Neuron (in vitro differentiated cells): ENCODE measurements at regions not wholly inside any gene's neighbourhood (a gene's known extent, or its start where the extent isn't known, plus 50 kb on each side); places are given as distances from the start of the nearest gene placed in this dataset.

Source experiments
- H2AFZ ChIP-seq: one replicate; pipeline ENCODE4 v1.6.1; 2013; ENCODE audit warnings: low read depth, mild to moderate bottlenecking, inconsistent platforms, low read length, moderate library complexity
- H3K27me3 ChIP-seq: one replicate; pipeline ENCODE4 v1.6.1; 2013; ENCODE audit warnings: low read length; ENCODE audit not compliant: insufficient read depth
- H3K36me3 ChIP-seq: one replicate; pipeline ENCODE4 v1.6.1; 2013; ENCODE audit warnings: low read length; ENCODE audit not compliant: insufficient read depth
- H3K4me1 ChIP-seq: one replicate; pipeline ENCODE4 v1.6.1; 2013; ENCODE audit warnings: low read length; ENCODE audit not compliant: insufficient read depth
- H3K4me3 ChIP-seq: 2 replicates; pipeline ENCODE4 v1.5.1; 2013; ENCODE audit warnings: mild to moderate bottlenecking, low read length, moderate library complexity
- H3K9me3 ChIP-seq: one replicate; pipeline ENCODE4 v1.6.1; 2013; ENCODE audit warnings: low read length

DNA sequence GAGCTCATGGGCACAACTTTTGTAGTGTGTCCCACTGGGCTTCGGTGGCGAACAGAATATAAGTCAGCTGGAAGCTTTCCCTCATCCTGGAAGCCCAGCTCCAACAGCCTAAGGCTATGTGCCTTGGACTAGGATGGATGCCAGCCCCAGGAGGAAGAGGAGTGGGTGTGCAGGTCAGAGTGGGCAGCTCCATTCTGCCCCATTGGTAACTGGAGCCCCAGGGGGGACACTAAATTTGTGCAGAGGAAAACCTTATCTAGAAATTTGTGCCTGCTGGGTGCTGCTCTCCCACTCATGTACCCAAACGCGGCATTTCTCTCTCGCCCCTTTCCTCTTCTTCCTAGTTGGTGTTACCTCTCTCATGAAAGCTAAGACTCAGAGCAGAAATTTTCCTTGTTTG, 253.9 kb upstream of the MAN1A1 start:
- Histone ChIP-seq H3K27me3 (peaks cover 2% of the 10 kb centered on the region), H3K9me3 (no peaks in the 10 kb centered on the region), H2AFZ (no peak overlapping the region), H3K36me3 (no peaks in the 10 kb centered on the region), H3K4me3 (no peak overlapping the region), H3K4me1 (no peaks in the 10 kb centered on the region)

- no peak overlapping the region for H3K4me3 ChIP-seq
- H3K9me3 ChIP-seq: no peaks in the 10 kb centered on the region
- peaks cover 2% of the 10 kb centered on the region for H3K27me3 ChIP-seq
- no peaks in the 10 kb centered on the region for H3K36me3 ChIP-seq
- no peaks in the 10 kb centered on the region for H3K4me1 ChIP-seq
- H2AFZ ChIP-seq: no peak overlapping the region
Observed at GRCh38 chr6:119602215-119603178, 252.9 kb upstream of the MAN1A1 start.

DNA sequence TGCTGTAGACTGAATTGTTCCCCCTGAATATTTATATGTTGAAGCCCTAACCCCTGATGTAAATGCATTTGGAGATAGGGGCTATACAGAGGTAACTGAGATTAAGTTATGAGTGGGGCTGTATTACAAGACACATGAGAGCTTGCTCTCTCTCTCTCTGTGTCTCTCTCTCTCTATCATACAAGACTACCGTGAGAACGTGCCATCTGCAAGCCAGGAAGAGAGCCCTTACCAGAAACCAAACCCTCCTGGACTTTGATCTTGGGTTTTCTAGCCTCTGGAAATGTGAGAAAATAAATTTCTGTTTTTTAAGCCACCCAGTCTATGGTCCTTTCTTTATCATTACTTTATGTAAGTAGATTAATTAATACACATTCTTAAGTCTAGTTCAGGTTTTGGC, 249.3 kb upstream of the MAN1A1 start:
- Histone ChIP-seq H3K9me3 (no peaks in the 10 kb centered on the region), H3K27me3 (no peaks in the 10 kb centered on the region), H3K4me3 (no peak overlapping the region), H2AFZ (no peak overlapping the region), H3K36me3 (no peaks in the 10 kb centered on the region), H3K4me1 (no peaks in the 10 kb centered on the region)

GRCh38 chr6:119594907-119595306, 245.3 kb upstream of the MAN1A1 start:
- Histone ChIP-seq H3K9me3 (no peaks in the 10 kb centered on the region), H3K4me3 (no peak overlapping the region), H2AFZ (no peak overlapping the region), H3K36me3 (no peaks in the 10 kb centered on the region), H3K4me1 (no peaks in the 10 kb centered on the region), H3K27me3 (no peaks in the 10 kb centered on the region)

- no peaks in the 10 kb centered on the region for H3K36me3 ChIP-seq
- no peak overlapping the region for H3K4me3 ChIP-seq
- H3K4me1 ChIP-seq: no peaks in the 10 kb centered on the region
- H3K27me3 ChIP-seq: no peaks in the 10 kb centered on the region
- H3K9me3 ChIP-seq: no peaks in the 10 kb centered on the region
- no peak overlapping the region for H2AFZ ChIP-seq
Observed at GRCh38 chr6:119591235-119591634, 241.7 kb upstream of the MAN1A1 start.

GRCh38 chr6:119590066-119590465, 240.5 kb upstream of the MAN1A1 start:
- H2AFZ ChIP-seq: no peak overlapping the region
- no peak overlapping the region for H3K4me3 ChIP-seq
- H3K36me3 ChIP-seq: no peaks in the 10 kb centered on the region
- H3K9me3 ChIP-seq: no peaks in the 10 kb centered on the region
- no peaks in the 10 kb centered on the region for H3K4me1 ChIP-seq
- no peaks in the 10 kb centered on the region for H3K27me3 ChIP-seq

- Histone ChIP-seq H3K27me3 (no peaks in the 10 kb centered on the region), H3K9me3 (no peaks in the 10 kb centered on the region), H3K4me3 (no peak overlapping the region), H2AFZ (no peak overlapping the region), H3K4me1 (no peaks in the 10 kb centered on the region), H3K36me3 (no peaks in the 10 kb centered on the region)
Observed at GRCh38 chr6:119587537-119587936, 238.0 kb upstream of the MAN1A1 start.

DNA sequence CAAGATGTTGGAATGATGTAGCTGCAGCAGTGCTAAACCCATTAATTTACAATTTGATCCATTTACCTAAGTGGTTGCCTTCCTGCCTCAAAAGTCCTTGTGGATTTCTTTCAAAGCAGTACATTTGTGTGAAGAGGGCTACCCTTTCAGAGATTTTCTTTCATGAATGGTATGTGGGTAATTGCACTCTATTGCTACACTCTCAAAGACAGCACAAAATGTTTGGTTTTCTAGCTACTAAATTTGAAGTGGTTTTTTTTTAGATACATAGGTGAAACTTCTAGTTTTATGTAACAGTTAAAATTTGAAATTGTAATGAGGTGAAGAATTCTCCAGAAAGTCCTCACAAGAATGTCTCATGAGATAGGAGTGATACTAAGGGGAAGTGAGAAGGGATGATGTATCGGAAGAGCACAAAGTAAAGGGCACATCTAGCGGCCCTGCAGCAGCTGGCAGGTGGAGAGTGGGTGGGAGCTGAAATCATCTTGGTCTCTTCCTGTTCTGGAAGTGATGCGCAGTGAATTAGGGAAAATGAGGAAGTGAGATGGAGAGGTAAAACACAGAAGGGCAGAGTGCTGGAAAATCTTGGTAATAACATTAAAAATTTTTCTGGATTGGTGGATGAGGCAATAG, 236.8 kb upstream of the MAN1A1 start:
- no peaks in the 10 kb centered on the region for H3K4me1 ChIP-seq
- H3K9me3 ChIP-seq: no peaks in the 10 kb centered on the region
- H3K27me3 ChIP-seq: no peaks in the 10 kb centered on the region
- no peaks in the 10 kb centered on the region for H3K36me3 ChIP-seq
- no peak overlapping the region for H2AFZ ChIP-seq
- no peak overlapping the region for H3K4me3 ChIP-seq

- Histone ChIP-seq H3K27me3 (no peaks in the 10 kb centered on the region), H3K4me1 (no peaks in the 10 kb centered on the region), H3K36me3 (no peaks in the 10 kb centered on the region), H2AFZ (no peak overlapping the region), H3K4me3 (no peak overlapping the region), H3K9me3 (no peaks in the 10 kb centered on the region)
Observed at GRCh38 chr6:119584088-119584487, 234.5 kb upstream of the MAN1A1 start.

DNA sequence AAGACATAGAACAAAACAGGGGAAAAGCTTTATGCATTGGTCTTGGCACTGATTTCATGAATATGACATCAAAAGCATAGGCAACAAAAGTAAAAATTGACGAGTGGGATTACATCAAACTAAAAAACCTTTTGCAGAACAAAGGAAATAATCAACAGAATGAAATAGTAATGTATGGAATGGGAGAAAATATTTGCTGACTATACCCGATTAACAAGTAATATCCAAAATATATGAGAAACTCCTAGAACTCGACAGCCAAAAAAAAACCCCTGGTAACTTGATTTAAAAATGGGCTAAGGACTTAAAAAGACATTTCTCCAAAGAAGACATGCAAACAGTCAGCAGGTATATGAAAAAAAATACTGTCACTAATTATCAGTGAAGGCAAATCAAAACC, 231.7 kb upstream of the MAN1A1 start:
- Histone ChIP-seq H2AFZ (no peak overlapping the region), H3K4me3 (no peak overlapping the region), H3K36me3 (no peaks in the 10 kb centered on the region), H3K4me1 (no peaks in the 10 kb centered on the region), H3K9me3 (no peaks in the 10 kb centered on the region), H3K27me3 (no peaks in the 10 kb centered on the region)

- Histone ChIP-seq H3K27me3 (no peaks in the 10 kb centered on the region), H3K4me3 (no peak overlapping the region), H2AFZ (no peak overlapping the region), H3K9me3 (no peaks in the 10 kb centered on the region), H3K36me3 (no peaks in the 10 kb centered on the region), H3K4me1 (no peaks in the 10 kb centered on the region)
Observed at GRCh38 chr6:119575721-119576120, 226.2 kb upstream of the MAN1A1 start.

DNA sequence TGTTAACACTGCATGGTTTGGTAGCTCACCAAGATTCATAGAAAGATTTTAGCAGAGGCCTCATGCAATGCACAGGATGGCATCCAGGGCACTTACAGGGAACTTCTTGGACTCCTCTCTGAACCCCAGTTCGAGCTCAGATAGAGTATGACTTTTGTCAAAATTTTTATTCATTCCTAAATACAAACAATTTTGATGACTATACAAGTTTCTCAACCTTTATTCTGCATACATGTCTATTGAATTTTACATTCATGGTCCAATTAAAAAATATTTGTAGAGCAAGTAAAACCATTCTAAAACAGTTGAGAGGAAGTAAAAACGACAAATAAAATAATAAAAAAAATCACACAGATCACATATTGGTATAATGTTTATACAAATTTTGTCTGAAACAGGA, 219.0 kb upstream of the MAN1A1 start:
- no peaks in the 10 kb centered on the region for H3K27me3 ChIP-seq
- no peak overlapping the region for H3K4me3 ChIP-seq
- H3K36me3 ChIP-seq: no peaks in the 10 kb centered on the region
- H3K9me3 ChIP-seq: no peaks in the 10 kb centered on the region
- no peak overlapping the region for H2AFZ ChIP-seq
- H3K4me1 ChIP-seq: no peaks in the 10 kb centered on the region

- H3K4me3 ChIP-seq: no peak overlapping the region
- no peaks in the 10 kb centered on the region for H3K27me3 ChIP-seq
- H3K9me3 ChIP-seq: no peaks in the 10 kb centered on the region
- H3K36me3 ChIP-seq: no peaks in the 10 kb centered on the region
- no peaks in the 10 kb centered on the region for H3K4me1 ChIP-seq
- no peak overlapping the region for H2AFZ ChIP-seq
Observed at GRCh38 chr6:119566546-119567260, 217.1 kb upstream of the MAN1A1 start.
